Breast epithelium (tissue), 4 donors: ENCODE measurements at regions not wholly inside any gene's neighbourhood (a gene's known extent, or its start where the extent isn't known, plus 50 kb on each side); places are given as distances from the start of the nearest gene placed in this dataset.
"Not testable (repeated sequence)": the region's sequence is repeated elsewhere in the genome, so short reads cannot be mapped to it uniquely, and the experiment has no call there.

Experiments used
- DNase-seq, 2 donors: peaks; one replicate each; pipeline ENCODE4 v3.0.0-alpha.2; 2019; ENCODE audit warnings: low spot score in 2 of 2
- H3K27ac ChIP-seq, 2 donors: fragments of 200-600 bp; sonication (generic) in 1 of 2; one replicate each; pipeline ENCODE4 v1.5.1; 2016 to 2019; ENCODE audit warnings: mild to moderate bottlenecking in 1 of 2
- H3K27me3 ChIP-seq, 2 donors: fragments of 200-600 bp; sonication (generic) in 1 of 2; one replicate each; pipeline versions ENCODE4 v1.5.1 to v1.6.0; 2017 to 2019; ENCODE audit warnings: control low read depth in 1 of 2, mild to moderate bottlenecking in 1 of 2
- H3K36me3 ChIP-seq: fragments of 200-600 bp; one replicate; pipeline ENCODE4 v1.5.1; 2019
- H3K4me1 ChIP-seq, 2 donors: fragments of 200-600 bp; sonication (generic); one replicate each; pipeline ENCODE4 v1.5.1; 2016 to 2019; ENCODE audit warnings: control low read depth in 1 of 2
- H3K4me3 ChIP-seq, 3 donors: fragments of 200-600 bp; sonication (generic); 1 replicate in 2 of 3; 2 replicates in 1 of 3; pipeline ENCODE4 v1.5.1; 2016 to 2019; ENCODE audit warnings: mild to moderate bottlenecking in 3 of 3, moderate library complexity in 2 of 3
- H3K9me3 ChIP-seq, 2 donors: fragments of 200-600 bp; sonication (generic) in 1 of 2; one replicate each; pipeline ENCODE4 v1.5.1; 2016 to 2019; ENCODE audit warnings: control low read depth in 1 of 2
- CTCF ChIP-seq, 3 donors: fragments of 450-650 bp; IDR thresholded peaks; one replicate each; pipeline ENCODE4 v1.5.1; 2016 to 2017; ENCODE audit warnings: antibody characterized with exemption in 3 of 3, mild to moderate bottlenecking in 3 of 3, moderate library complexity in 3 of 3
- POLR2A ChIP-seq: fragments of 450-650 bp; IDR thresholded peaks from one replicate; pipeline ENCODE4 v1.6.1; 2016; ENCODE audit warnings: antibody characterized with exemption, mild to moderate bottlenecking, moderate library complexity
- POLR2AphosphoS5 ChIP-seq, 3 donors: sonication (generic); formaldehyde crosslinking; IDR thresholded peaks; one replicate each; pipeline ENCODE4 v1.6.1; 2017; ENCODE audit warnings: antibody characterized with exemption in 3 of 3
- intact Hi-C: fragments of 100-400 bp; cut with DNase I; formaldehyde crosslinking; loops from one replicate; pipeline ENCODE4 v1.15.1; 2023; ENCODE audit warnings: low total_unique reads

GRCh38 chrX:128685387-128685786 lies 633.2 kb upstream of the ACTRT1 start:
- intact Hi-C loops = no loop called here
- DNase-seq = no peak
- H3K4me3 ChIP-seq = no peak overlapping the region
- TF ChIP-seq POLR2AphosphoS5 (IDR thresholded peaks at IDR 0.05) (no peak), CTCF (IDR thresholded peaks at IDR 0.05) (no peak), POLR2A (no peak)
- H3K4me1 ChIP-seq = no peaks in the 10 kb centered on the region
- no peaks in the 10 kb centered on the region for H3K36me3 ChIP-seq
- H3K27ac ChIP-seq = no peak overlapping the region
- H3K9me3 ChIP-seq = no peaks in the 10 kb centered on the region
- peaks cover 0 to 16% of the 10 kb centered on the region in 2 donors for H3K27me3 ChIP-seq

GRCh38 chrX:128676651-128677050 lies 624.4 kb upstream of the ACTRT1 start:
- no peak for TF ChIP-seq POLR2A
- TF ChIP-seq POLR2AphosphoS5 (IDR thresholded peaks at IDR 0.05) = no peak
- TF ChIP-seq CTCF (IDR thresholded peaks at IDR 0.05) = no peak
- intact Hi-C loops = no loop called here

GRCh38 chrX:128674326-128675086 lies 622.3 kb upstream of the ACTRT1 start:
- intact Hi-C loops, H3K36me3 ChIP-seq, H3K4me1 ChIP-seq, H3K27ac ChIP-seq, H3K4me3 ChIP-seq, H3K9me3 ChIP-seq, DNase-seq, H3K27me3 ChIP-seq: not testable (repeated sequence)

More at GRCh38 chrX:128676651-128677050, 624.4 kb upstream of the ACTRT1 start:
- Histone ChIP-seq H3K4me3 (no peak overlapping the region), H3K9me3 (no peaks in the 10 kb centered on the region), H3K4me1 (no peaks in the 10 kb centered on the region), H3K27ac (no peak overlapping the region), H3K27me3 (peaks cover 0 to 13% of the 10 kb centered on the region in 2 donors), H3K36me3 (no peaks in the 10 kb centered on the region)
- DNase-seq = no peak

- intact Hi-C loops = no loop called here
- no peak for TF ChIP-seq CTCF (IDR thresholded peaks at IDR 0.05)
- TF ChIP-seq POLR2A = no peak
- no peak for TF ChIP-seq POLR2AphosphoS5 (IDR thresholded peaks at IDR 0.05)
- no peaks in the 10 kb centered on the region for H3K4me1 ChIP-seq
Measured at GRCh38 chrX:128664211-128664610, 612.0 kb upstream of the ACTRT1 start.

GRCh38 chrX:128653524-128654060 lies 601.4 kb upstream of the ACTRT1 start:
- no peak overlapping the region for H3K27ac ChIP-seq
- H3K4me1 ChIP-seq = no peaks in the 10 kb centered on the region
- TF ChIP-seq POLR2AphosphoS5 (IDR thresholded peaks at IDR 0.05) (no peak), CTCF (IDR thresholded peaks at IDR 0.05) (no peak), POLR2A (no peak)
- no peaks in the 10 kb centered on the region for H3K36me3 ChIP-seq
- H3K27me3 ChIP-seq = peaks cover 0 to 24% of the 10 kb centered on the region in 2 donors
- no peak overlapping the region for H3K4me3 ChIP-seq
- intact Hi-C loops = no loop called here
- no peak for DNase-seq
- peaks cover 7 to 16% of the 10 kb centered on the region in 2 donors for H3K9me3 ChIP-seq

More at GRCh38 chrX:128664211-128664610, 612.0 kb upstream of the ACTRT1 start:
- DNase-seq = no peak
- Histone ChIP-seq H3K27me3 (peaks cover 0 to 3% of the 10 kb centered on the region in 2 donors), H3K27ac (no peak overlapping the region), H3K4me3 (no peak overlapping the region), H3K9me3 (peaks cover 0 to 1% of the 10 kb centered on the region in 2 donors), H3K36me3 (no peaks in the 10 kb centered on the region)
